ENCODE measurements at regions not wholly inside any gene's neighbourhood (a gene's known extent, or its start where the extent isn't known, plus 50 kb on each side); places are given as distances from the start of the nearest gene placed in this dataset.

DNA sequence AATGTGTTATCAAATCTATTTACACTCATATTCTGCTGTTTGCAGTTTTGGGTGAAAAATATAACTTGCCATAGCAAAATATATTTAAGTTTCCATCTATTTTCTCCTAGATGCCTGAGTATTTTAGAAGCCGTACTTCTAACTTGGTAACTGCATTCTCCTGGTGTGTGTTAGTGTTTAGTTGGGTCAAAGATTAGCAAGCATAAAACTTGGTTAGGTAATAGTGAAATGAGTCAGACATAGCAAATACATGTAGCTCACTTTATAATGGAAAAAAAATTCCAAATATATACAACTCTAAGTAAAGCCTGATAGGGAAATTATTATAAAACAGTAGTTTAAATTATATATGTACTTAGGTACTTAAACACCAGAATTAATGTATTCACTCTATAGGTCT lies 640.7 kb upstream of the ST8SIA4 start:
- TF ChIP-seq POLR2AphosphoS5 (IDR thresholded peaks at IDR 0.05; ENCODE audit: low read depth, low read length) (no peak), POLR2A (IDR thresholded peaks at IDR 0.05; ENCODE audit: low read depth, low read length) (no peak)
